Stimulated activated CD8-positive, alpha-beta memory T cell treated with anti-CD3 and anti-CD28 coated beads, Interleukin-7, amount 100 ng/mL, for 24 hours (primary cell): ENCODE measurements at regions not wholly inside any gene's neighbourhood (a gene's known extent, or its start where the extent isn't known, plus 50 kb on each side); places are given as distances from the start of the nearest gene placed in this dataset.
"Not testable (repeated sequence)": the region's sequence is repeated elsewhere in the genome, so short reads cannot be mapped to it uniquely, and the experiment has no call there.

Experiments used
- DNase-seq: peaks from one replicate; pipeline ENCODE4 v3.0.0-alpha.2; 2020; ENCODE audit warnings: low read depth

GRCh38 chr10:44742248-44742647 lies 168.9 kb upstream of the TMEM72 start:
- no peak for DNase-seq

GRCh38 chr10:44743535-44743934 lies 167.6 kb upstream of the TMEM72 start:
- DNase-seq, result no peak

- no peak for DNase-seq
Observed at GRCh38 chr10:44745920-44746319, 165.2 kb upstream of the TMEM72 start.

- no peak for DNase-seq
Observed at GRCh38 chr10:44747593-44748172, 163.5 kb upstream of the TMEM72 start.

- DNase-seq, result no peak
Observed at GRCh38 chr10:44749151-44749550, 162.0 kb upstream of the TMEM72 start.

GRCh38 chr10:44752451-44753441 lies 158.4 kb upstream of the TMEM72 start:
- DNase-seq, result no peak

GRCh38 chr10:44754355-44754754 lies 156.8 kb upstream of the TMEM72 start:
- not testable (repeated sequence) for DNase-seq

GRCh38 chr10:44755481-44755880 lies 155.7 kb upstream of the TMEM72 start:
- no peak for DNase-seq

GRCh38 chr10:44756216-44756615 lies 154.9 kb upstream of the TMEM72 start:
- no peak for DNase-seq

- DNase-seq, result no peak
Observed at GRCh38 chr10:44757551-44758205, 153.5 kb upstream of the TMEM72 start.

GRCh38 chr10:44759122-44759521 lies 152.0 kb upstream of the TMEM72 start:
- DNase-seq, result no peak

GRCh38 chr10:44760513-44760912 lies 150.6 kb upstream of the TMEM72 start:
- no peak for DNase-seq

- no peak for DNase-seq
Observed at GRCh38 chr10:44761076-44761475, 150.1 kb upstream of the TMEM72 start.

- no peak for DNase-seq
Observed at GRCh38 chr10:44763331-44763730, 147.8 kb upstream of the TMEM72 start.

- DNase-seq, result no peak
Observed at GRCh38 chr10:44765299-44765698, 145.8 kb upstream of the TMEM72 start.

GRCh38 chr10:44766631-44767030 lies 144.5 kb upstream of the TMEM72 start:
- no peak for DNase-seq

- no peak for DNase-seq
Observed at GRCh38 chr10:44769450-44769849, 141.7 kb upstream of the TMEM72 start.

- DNase-seq, result no peak
Observed at GRCh38 chr10:44771233-44771995, 139.7 kb upstream of the TMEM72 start.

GRCh38 chr10:44773565-44773964 lies 137.6 kb upstream of the TMEM72 start:
- DNase-seq, result no peak

- no peak for DNase-seq
Observed at GRCh38 chr10:44774676-44775401, 136.3 kb upstream of the TMEM72 start.

- DNase-seq, result no peak
Observed at GRCh38 chr10:44775402-44775741, 135.8 kb upstream of the TMEM72 start.

- DNase-seq, result no peak
Observed at GRCh38 chr10:44776181-44776580, 135.0 kb upstream of the TMEM72 start.
